ENCODE measurements at regions not wholly inside any gene's neighbourhood (a gene's known extent, or its start where the extent isn't known, plus 50 kb on each side); places are given as distances from the start of the nearest gene placed in this dataset.

GRCh38 chr5:111676926-111677415 is 80.0 kb downstream of the NREP start:
- H3K9me3 ChIP-seq (ENCODE audit: control insufficient read depth in 4 of 4, low read length in 3 of 4), result no peaks in the 10 kb centered on the region
- H3K4me3 ChIP-seq (ENCODE audit: low read depth in 1 of 3, low read length in 3 of 3), result no peak overlapping the region
- DNase-seq (ENCODE audit: low spot score), result no peak
- WGBS, result 84% methylated on average over 3 of the region's 3 CpGs
- peaks cover 3 to 25% (median 15%) of the 10 kb centered on the region in 4 donors for H3K4me1 ChIP-seq (ENCODE audit: control insufficient read depth in 4 of 4, insufficient read depth in 4 of 4, low read length in 3 of 4)
- TF ChIP-seq RXRA (IDR thresholded peaks at IDR 0.05) (no peak), TAF1 (conservative IDR thresholded peaks at IDR 0.05) (no peak), REST (IDR thresholded peaks at IDR 0.05) (no peak), MAX (IDR thresholded peaks at IDR 0.05) (no peak), GABPA (IDR thresholded peaks at IDR 0.05 in 1 of 2, conservative IDR thresholded peaks at IDR 0.05 in 1 of 2) (no peak), YY1 (IDR thresholded peaks at IDR 0.05) (no peak), HNF4A (conservative IDR thresholded peaks at IDR 0.05) (no peak), JUND (IDR thresholded peaks at IDR 0.05) (no peak), CTCF (IDR thresholded peaks at IDR 0.05; ENCODE audit: low read depth, low read length, missing input control) (no peak), NR2F2 (IDR thresholded peaks at IDR 0.05) (no peak)
- H3K36me3 ChIP-seq (ENCODE audit: control insufficient read depth in 4 of 4, insufficient read depth in 3 of 4, low read depth in 1 of 4, low read length in 3 of 4), result no peaks in the 10 kb centered on the region
- no peak overlapping the region for H3K9ac ChIP-seq (ENCODE audit: low read depth in 1 of 2, low read length in 2 of 2)
- H3K27ac ChIP-seq (ENCODE audit: low read depth in 1 of 2, low read length in 2 of 2), result no peak overlapping the region
- no peaks in the 10 kb centered on the region for H3K27me3 ChIP-seq (ENCODE audit: control insufficient read depth in 4 of 4, insufficient read depth in 4 of 4, low read length in 3 of 4)

GRCh38 chr5:111676466-111676865 is 80.5 kb downstream of the NREP start:
- Histone ChIP-seq H3K4me3 (ENCODE audit: low read depth in 1 of 3, low read length in 3 of 3) (no peak overlapping the region), H3K27ac (ENCODE audit: low read depth in 1 of 2, low read length in 2 of 2) (no peak overlapping the region), H3K36me3 (ENCODE audit: control insufficient read depth in 4 of 4, insufficient read depth in 3 of 4, low read depth in 1 of 4, low read length in 3 of 4) (no peaks in the 10 kb centered on the region), H3K27me3 (ENCODE audit: control insufficient read depth in 4 of 4, insufficient read depth in 4 of 4, low read length in 3 of 4) (no peaks in the 10 kb centered on the region), H3K9ac (ENCODE audit: low read depth in 1 of 2, low read length in 2 of 2) (no peak overlapping the region), H3K4me1 (ENCODE audit: control insufficient read depth in 4 of 4, insufficient read depth in 4 of 4, low read length in 3 of 4) (peaks cover 3 to 20% (median 11%) of the 10 kb centered on the region in 4 donors), H3K9me3 (ENCODE audit: control insufficient read depth in 4 of 4, low read length in 3 of 4) (no peaks in the 10 kb centered on the region)
- TF ChIP-seq NR2F2 (IDR thresholded peaks at IDR 0.05) (no peak), RXRA (IDR thresholded peaks at IDR 0.05) (no peak), YY1 (IDR thresholded peaks at IDR 0.05) (no peak), GABPA (IDR thresholded peaks at IDR 0.05 in 1 of 2, conservative IDR thresholded peaks at IDR 0.05 in 1 of 2) (no peak), HNF4A (conservative IDR thresholded peaks at IDR 0.05) (no peak), CTCF (IDR thresholded peaks at IDR 0.05; ENCODE audit: low read depth, low read length, missing input control) (no peak)
- DNase-seq (ENCODE audit: low spot score), result no peak
- WGBS, result 34% methylated on average over 1 of the region's 1 CpG

Measured in liver (tissue), 8 donors.